HG02623 (cell line): ENCODE measurements at regions not wholly inside any gene's neighbourhood (a gene's known extent, or its start where the extent isn't known, plus 50 kb on each side); places are given as distances from the start of the nearest gene placed in this dataset.
A peak's percentile ranks its signal among the peaks of the same experiment; 100 is the strongest.
"Not testable (repeated sequence)": the region's sequence is repeated elsewhere in the genome, so short reads cannot be mapped to it uniquely, and the experiment has no call there.

ENCODE experiments used
- ATAC-seq: cut with Tn5 transposase; IDR thresholded peaks from one replicate; pipeline ENCODE4 v1.9.1; 2021; ENCODE audit warnings: moderate library complexity; ENCODE audit not compliant: unreplicated experiment

DNA sequence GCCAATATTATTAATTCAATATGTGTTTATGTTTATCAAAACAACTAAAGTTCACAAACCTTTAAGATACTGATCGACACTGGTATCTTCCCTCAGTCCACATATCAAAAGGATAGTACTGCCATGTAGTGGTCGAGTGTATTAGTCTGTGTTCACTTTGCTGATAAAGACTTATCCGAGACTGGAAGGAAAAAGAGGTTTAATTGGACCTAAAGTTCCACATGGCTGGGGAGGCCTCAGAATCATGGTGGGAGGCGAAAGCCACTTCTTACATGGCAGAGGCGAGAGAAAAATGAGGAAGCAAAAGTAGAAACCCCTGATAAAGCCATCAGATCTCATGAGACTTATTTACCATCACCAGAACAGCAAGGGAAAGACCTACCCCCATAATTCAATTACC is 325.4 kb upstream of the PHF14 start:
- ATAC-seq, result no peak

DNA sequence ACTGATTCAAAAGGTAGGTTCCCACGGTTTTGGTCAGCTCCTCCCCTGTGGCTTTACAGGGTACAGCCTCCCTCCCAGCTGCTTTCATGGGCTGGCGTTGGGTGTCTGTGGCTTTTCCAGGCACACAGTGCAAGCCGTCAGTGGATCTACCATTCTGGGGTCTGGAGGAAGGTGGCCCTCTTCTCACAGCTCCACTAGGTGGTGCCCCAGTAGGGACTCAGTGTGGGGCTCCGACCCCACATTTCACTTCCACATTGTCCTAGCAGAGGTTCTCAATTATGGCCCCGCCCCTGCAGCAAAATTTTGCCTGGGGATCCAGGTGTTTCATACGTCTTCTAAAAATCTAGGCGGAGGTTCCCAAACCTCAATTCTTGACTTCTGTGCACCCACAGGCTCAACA is 324.6 kb upstream of the PHF14 start:
- not testable (repeated sequence) for ATAC-seq

DNA sequence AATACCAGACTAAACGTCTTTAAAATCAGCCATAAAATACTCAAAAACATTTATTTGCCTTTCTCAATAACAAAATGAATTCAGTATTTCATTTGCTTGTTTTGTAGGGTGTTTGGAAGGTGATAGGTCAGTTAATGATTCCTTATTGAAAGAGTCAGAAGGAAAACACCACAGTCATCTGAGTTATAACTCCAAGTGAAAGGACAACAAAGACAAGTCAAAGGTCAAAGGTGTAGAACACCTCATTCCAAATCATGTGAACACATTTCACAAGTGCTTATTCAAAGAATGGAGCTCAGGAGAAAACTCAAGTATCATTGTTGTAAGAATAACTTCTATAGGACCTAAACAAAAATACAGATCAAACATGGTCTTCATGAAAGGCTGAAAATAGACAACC is 318.6 kb upstream of the PHF14 start:
- ATAC-seq, result no peak

DNA sequence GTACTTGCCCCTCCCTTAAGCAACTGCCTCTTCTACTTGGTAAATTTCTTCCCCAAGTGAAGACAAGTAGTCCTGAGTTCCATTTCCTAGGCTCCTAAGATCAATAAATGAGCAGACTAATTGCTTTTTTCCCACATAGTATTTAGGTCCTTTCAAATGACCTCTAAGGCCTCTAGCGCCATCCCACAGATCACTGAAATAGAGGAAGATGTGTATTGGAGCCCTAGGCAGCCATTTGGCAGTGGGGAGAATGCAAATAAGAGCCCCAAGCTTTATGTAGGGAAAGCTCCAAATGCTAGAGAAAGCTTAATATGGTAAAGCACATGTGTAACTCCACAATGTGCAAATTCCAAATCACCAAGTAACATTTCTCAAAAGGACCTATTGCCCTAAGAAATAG is 316.5 kb upstream of the PHF14 start:
- no peak for ATAC-seq

DNA sequence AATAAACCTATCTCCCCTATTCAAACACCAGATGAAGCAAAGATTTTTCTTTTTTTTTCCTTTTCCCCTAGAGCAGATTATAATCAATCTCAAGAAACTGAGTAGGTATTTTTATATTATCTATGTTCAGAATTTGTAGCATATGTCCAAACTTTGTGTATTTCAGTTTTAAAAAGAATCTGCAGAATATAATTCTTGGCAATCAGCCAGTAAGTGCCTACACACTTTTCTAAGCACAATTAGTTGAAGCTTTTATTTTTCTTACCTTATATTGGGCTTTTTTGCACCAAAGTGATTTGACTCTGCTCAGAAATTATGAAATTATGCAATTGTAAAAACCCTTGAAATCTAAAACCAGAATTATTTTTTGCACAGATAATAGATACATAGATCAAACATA is 315.8 kb upstream of the PHF14 start:
- ATAC-seq, result no peak

DNA sequence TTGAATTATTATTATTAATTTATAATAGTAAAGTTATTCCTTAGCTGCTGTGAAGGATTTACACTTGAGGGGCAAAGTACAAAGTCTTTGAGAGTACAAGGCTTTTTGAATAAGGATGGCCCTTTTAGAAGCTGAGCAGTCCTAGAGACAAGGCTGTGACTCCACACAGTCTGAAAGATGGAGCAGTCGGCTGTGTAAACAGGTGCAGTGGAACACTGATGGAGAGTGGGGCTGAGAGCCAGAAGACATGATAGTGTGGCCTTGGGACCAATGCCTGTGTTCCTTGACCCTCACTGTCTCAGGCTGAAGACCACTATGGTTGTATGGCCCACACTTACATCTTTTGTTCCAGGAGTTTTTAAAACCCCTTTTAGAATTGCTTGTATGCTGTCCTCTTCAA is 311.2 kb upstream of the PHF14 start:
- ATAC-seq, result no peak

DNA sequence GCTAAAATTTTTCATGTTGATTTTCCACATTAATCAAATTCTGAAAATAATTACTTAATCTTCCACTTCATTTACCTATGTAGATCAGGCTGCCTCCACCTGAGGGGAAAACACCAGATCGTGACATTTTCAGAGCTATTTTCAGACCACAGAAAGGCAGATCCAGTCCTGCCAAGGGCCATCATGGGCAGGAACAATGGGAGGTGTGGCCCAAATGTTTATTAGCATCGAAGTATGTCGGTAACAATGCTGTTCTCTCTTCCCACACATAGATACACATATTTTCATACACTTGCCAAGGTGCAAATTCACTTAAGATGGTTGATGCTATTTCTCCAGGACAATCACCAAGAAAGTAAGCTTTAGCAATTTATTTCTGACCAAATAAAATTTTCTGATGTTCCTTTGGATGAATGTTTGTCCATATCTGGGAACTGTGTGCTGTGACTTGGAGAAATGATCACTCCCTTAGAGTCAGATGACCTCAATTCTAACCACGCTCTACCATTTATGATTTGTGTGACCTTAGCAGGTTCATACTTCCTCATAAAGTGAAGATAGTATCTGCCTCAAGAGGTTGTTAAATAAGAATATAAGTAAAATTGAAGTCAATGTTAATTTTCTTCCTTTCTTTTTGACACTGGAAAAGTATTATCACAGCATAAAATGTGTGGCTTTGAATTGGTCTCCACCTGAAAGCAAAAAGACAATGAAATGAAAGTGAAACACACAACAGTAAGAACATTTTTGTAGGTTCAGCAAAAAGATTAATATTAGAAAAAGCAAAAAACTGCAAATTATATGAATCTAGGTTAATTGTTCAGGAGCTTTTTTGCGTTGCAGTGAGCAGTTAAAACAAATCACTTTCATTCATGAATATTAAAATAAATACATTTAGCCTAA is 310.4 kb upstream of the PHF14 start:
- ATAC-seq, result no peak

DNA sequence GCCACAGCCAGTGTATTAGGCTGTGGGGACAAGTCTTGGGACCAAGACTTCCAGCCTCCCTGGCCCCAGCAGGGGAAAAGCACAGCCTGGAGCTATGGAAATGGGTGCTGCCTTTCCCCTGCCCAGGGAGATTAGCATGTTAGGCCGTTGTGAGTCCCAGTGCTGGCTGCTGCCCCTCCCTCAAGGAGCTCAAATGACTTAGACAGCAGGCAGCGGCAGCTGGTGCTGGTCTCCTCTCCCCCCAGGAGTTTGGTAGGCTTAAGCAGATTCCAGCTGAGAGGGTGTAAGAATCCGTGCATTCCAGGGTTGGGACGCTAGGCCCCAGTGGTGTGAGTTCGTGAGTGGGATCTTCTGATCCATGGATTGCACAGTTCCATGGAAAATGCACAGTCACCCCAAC is 301.5 kb upstream of the PHF14 start:
- no peak for ATAC-seq

DNA sequence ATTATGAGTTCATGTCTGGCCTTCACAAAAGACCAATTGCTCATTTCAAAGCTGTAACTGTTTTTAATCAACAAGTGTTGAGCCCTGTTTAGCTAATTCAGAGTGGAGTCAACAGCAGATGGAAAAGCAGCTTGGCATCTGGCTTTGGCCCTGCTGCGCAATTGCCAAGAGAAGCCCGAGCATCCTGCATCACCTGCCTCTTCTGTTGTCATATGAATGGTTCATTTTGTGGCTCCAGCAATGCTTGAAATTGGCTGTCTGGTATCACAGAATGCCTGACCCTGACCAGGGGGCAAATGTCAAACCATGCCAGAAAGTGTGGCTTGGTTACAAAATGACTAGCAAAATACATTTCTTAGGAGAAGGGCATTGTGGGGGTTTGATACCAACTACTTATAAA is 296.5 kb upstream of the PHF14 start:
- ATAC-seq, result no peak

DNA sequence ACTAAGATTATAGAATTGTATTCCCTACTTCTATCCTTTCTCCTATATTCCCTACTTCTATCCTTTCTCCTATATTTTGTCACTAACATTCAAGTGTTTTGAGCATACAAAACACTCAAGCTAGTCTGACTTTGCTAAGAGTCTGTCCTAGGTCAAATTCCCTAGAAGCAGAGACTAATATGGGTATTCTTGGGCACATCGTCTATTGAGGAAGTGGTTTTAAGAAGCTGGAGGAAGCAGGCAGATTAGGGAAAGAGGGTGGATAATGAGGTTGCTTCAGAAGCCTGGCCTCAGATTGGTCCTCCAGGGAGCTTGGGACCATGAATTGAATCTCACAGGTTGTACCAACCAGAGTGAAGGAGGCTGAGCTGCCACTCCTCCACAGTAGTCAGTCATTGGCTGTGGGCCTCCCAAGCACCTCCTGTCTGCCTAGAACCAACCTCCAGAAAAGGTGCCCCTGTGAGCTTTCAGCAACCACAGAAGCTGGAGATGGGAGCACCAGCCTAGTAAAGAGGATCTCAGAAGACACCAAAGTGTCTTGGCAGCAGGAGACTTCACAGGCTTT is 295.9 kb upstream of the PHF14 start:
- ATAC-seq, result no peak

DNA sequence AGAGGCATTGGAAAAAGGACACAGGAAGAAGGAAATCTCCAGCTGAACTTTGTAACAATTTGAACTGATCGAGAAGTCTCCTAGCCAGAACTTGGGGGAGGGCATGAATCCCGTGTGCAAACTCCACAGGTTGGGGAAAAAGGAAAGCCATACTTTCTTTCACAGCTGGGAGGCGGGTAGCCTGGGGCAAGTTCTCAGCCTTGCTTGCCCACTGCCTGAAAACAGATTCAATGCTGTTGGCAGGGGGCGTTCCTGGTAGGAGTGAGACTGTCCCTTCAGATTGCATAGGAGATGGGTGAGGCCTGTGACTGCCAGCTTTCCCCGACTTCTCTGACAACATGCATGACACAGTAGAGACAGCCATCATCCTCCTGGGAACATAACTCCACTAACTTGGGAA is 289.1 kb upstream of the PHF14 start:
- no peak for ATAC-seq

DNA sequence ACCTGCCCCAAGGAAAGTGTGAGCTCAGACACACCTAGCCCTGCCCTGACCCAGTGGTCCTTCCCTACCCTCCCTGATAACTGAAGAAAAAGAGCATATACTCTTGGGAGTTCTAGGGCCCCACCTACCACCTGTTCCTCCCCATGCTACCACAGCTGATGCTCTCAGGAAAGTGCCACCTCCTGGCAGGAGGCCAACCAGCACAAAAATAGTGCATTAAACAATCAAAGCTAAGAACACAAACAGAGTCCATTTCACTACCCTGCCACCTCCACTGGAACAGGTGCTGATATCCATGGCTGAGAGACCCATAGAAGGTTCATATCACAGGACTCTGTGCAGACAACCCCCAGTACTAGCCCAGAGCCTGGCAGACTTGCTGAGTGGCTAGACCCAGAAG is 288.6 kb upstream of the PHF14 start:
- no peak for ATAC-seq

DNA sequence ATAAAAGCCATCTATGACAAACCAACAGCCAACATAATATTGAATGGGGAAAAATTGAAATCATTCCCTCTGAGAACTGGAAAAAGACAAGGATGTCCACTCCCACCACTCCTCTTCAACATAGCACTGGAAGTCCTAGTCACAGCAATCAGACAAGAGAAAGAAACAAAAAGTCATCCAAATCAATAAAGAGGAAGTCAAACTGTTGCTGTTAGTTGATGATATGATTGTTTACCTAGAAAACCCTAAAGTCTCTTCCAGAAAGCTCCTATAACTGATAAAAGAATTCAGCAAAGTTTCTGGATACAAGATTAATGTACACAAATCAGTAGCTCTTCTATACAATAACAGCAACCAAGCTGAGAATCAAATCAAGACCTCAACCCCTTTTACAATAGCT is 285.1 kb upstream of the PHF14 start:
- ATAC-seq, result no peak

DNA sequence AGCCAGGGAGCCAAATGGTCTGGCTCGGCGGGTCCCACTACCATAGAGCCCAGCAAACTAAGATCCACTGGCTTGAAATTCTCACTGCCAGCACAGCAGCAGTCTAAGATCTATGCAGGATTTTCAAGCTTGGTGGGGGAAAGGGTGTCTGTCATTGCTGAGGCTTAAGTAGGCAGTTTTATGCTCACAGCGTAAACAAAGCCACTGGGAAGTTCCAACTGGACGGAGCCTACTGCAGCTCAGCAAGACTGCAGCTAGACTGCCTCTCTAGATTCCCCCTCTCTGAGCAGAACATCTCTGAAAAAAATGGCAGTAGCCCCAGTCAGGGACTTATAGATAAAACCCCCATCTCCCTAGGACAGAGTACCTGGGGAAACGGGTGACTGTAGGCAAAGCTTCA is 277.6 kb upstream of the PHF14 start:
- no peak for ATAC-seq

DNA sequence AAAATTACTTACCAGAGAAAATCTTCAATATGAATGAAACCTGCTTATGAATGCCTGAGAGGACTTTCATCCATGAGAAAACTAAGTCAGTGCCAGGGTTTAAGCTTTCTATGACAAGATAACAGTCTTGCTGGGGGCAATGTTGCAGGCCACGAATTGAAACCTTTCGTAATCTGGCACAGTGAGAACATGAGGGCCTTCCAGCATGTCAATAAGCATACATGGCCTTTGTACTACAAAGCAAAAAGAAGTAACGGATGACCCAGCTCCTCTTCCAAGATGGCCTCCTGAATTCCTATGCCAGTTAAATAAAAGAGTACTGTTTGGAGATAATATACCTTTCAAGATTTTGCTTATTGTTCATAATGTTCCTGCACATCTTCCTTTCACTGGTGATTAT is 270.6 kb upstream of the PHF14 start:
- ATAC-seq, result no peak

DNA sequence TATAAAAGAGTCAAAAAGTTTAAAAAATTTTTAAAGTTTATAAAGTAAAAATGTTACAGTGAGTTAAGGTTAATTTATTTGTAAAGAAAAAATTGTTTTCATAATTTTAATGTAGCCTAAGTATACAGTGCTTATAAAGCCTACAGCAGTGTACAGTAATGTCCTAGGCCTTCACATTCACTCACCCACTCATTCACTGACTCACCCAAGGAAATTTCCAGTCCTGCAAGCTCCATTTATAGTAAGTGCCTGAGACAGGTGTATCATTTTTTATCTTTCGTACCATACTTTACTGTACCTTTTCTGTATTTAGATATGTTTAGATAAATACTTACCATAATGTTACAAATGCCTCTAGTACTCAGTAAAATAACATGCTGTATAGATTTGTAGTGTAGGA is 269.7 kb upstream of the PHF14 start:
- ATAC-seq, result no peak

DNA sequence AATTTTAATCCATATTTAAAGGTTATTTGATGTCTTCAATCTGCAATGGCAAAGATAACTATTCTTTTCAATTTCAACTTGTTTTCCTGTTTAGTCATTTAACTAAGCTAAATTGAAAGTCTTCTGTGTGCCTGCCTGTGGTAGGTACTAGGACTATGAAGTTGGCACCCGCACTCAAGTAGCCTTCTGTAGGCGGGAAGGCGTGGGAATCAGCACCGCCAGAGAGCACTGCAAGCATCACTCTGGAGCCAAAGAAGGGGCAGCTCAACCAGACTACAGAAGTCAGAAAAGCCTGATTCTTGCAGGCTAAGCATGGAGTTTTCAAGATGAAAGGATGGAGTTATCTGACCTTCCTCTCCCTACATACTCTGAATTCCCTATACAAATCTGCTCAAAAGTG is 269.0 kb upstream of the PHF14 start:
- ATAC-seq, result no peak

DNA sequence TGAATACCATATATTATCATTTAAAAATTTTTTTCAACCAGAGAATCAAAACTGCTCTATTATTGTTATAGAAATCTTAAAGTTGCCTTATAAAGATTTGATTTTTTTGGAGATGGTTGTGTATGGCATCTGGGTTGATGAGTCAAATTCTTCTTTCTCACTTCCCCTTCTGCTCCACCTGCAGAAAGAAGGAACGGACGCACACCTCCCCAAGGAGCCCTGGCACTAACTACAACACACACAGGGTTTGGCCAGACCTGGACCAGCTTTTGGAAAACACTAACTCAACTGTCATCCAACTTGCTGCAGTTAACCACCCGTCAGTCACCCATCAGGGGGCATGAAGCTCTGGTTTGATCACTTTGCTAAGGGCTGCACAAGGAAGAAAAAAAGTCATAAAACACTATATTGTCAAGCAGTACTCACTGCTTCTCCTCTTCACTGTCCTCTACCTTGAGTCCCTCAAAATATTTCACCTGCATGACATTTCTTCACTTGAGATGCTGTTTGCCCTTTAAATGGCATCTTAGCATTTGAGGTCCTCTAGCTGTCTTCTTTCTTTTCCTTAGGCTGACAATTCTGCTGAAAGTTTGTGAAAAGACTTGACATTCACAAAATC is 266.7 kb upstream of the PHF14 start:
- ATAC-seq, result peak; percentile 100

DNA sequence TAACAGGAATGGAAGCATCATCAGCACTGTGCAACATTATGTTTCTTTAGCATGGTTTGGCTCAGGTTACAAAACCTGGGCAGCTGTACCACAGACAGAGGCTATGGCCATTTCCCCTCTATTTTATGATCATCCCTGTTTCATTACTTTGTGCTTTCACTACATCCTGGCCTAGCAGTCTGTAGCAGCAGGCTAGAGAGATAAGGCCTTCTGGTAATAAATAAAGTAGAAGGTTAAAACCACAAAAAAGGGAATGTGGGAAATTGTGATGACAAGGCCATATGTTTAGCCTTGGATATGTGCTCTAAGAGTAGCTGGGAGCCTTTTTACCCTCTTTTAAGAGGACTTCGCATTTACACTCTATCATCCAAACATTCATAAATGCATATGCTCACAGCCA is 266.2 kb upstream of the PHF14 start:
- ATAC-seq, result peak; percentile 26

DNA sequence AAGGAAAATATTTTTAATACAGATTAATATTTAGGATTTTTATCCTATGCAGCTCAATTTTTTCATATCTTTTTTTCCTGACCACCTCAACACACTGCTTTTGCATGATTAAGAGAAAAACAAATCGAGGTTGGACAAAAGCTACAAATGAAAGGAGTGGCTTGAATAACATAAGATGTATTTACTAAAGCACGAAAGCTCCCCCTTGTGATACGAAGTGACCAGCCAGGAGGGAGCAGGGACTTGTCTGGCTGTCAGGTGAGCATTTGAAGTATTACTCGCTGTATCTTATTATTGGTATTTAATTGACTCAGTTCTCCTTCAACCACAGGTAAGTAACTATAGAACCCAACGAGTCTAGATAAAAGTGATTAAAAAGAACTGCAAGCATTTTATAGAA is 265.2 kb upstream of the PHF14 start:
- ATAC-seq, result no peak

DNA sequence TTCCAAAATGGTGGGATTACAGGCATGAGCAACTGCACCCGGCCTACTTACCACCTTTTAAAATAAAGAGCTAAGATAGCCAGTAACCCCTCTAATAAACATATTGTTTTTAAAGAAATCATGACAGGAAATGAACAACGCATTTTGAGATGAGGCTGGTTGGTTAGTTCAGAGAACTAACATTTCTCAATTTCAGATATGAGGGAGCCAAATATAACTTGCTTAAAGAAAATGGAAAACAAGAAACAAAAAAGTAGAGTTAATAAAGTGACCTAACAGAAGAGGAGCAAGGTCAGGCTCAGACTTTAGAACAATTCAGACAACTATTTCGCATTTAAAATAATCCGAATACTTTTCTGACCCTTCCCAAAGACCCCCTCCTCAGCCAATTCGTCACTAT is 254.9 kb upstream of the PHF14 start:
- no peak for ATAC-seq

DNA sequence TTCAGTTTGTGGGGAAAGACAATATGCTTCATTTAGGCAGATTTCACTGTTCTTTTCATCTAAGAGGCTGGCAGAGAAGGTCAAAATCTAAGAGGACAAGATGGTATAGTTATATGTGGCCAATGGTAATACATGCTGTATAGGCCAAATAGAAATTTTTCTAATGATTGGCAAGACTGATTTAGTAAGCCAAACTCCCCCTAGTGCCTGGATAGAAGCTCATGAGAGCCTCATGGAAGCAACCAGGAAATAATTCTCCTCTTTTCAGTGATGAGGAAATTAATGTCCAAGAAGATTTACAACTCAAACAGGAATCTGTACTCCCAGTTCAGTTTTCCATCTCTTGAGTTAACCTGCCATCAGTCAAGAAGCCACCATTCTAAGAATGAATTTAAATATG is 253.6 kb upstream of the PHF14 start:
- no peak for ATAC-seq
